Astrocyte of the spinal cord (primary cell): ENCODE measurements at regions not wholly inside any gene's neighbourhood (a gene's known extent, or its start where the extent isn't known, plus 50 kb on each side); places are given as distances from the start of the nearest gene placed in this dataset.

ENCODE experiments used
- DNase-seq: peaks from one replicate; pipeline ENCODE4 v3.0.0; 2011; ENCODE audit warnings: low read depth, low spot score
- H3K4me3 ChIP-seq: 2 replicates; pipeline ENCODE4 v1.5.1; 2011; ENCODE audit warnings: low read depth, mild to moderate bottlenecking, low read length, moderate library complexity
- CTCF ChIP-seq: IDR thresholded peaks from 2 replicates; pipeline ENCODE4 v1.5.1; 2012; ENCODE audit warnings: low read depth, mild to moderate bottlenecking, low read length, inconsistent platforms
- in situ Hi-C: cut with HindIII; loops from 2 replicates; pipeline ENCODE4 v1.10.0; 2017; ENCODE audit warnings: low sequenced_read_pairs

DNA sequence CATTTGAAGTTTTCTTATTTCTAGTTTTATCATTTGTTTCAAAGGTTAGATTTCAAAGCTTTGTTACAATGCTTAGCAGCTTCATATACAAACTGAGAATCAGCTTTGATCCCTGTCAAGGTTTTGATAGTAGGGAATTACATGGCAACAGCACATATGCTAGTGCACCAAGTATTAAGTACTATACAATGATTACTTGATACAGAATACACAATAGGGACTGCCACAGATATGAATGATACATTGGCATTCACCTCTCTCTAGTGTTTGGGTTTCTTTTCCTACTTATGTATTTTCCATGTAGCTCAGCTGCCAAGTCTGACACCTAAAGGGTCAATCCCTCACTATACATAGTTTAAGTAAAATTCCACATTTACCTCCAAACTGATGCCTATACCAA, 344.0 kb downstream of the FAT4 start:
- DNase-seq, result no peak
- in situ Hi-C loops, result no loop called here
- TF ChIP-seq CTCF, result no peak
- no peak overlapping the region for H3K4me3 ChIP-seq

GRCh38 chr4:125663896-125664767, 349.4 kb downstream of the FAT4 start:
- no peak overlapping the region for H3K4me3 ChIP-seq
- TF ChIP-seq CTCF, result no peak
- DNase-seq, result peak; percentile 32
- in situ Hi-C loops, result no loop called here

- in situ Hi-C loops, result no loop called here
- DNase-seq, result no peak
- no peak overlapping the region for H3K4me3 ChIP-seq
- TF ChIP-seq CTCF, result no peak
These were observed 351.9 kb downstream of the FAT4 start for GRCh38 chr4:125666635-125667034.

GRCh38 chr4:125676156-125676555, 361.4 kb downstream of the FAT4 start:
- DNase-seq, result no peak
- H3K4me3 ChIP-seq, result no peak overlapping the region
- TF ChIP-seq CTCF, result no peak
- in situ Hi-C loops, result no loop called here

DNA sequence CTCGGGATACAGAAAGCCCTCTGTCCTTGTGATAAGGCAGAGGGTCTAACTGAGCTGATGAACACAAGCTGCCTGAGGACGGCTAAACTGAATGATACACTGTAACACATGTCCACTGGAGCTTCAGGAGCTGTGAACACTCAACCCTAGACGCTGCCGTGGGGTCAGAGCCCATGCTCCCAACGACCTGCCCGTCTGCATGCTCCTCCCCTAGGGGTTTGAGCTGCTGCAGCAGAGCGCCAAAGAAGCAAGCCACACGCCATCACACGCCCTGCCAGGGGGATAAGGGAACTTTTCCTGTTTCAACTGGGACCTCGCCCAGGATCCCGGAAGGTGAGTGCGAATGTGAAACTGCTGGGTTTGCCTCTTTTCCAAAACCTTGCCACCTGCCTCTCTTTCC, 361.8 kb downstream of the FAT4 start:
- no peak overlapping the region for H3K4me3 ChIP-seq
- TF ChIP-seq CTCF, result no peak
- in situ Hi-C loops, result no loop called here
- DNase-seq, result no peak

GRCh38 chr4:125677665-125678307, 363.0 kb downstream of the FAT4 start:
- in situ Hi-C loops, result no loop called here
- TF ChIP-seq CTCF, result no peak
- DNase-seq, result no peak
- H3K4me3 ChIP-seq, result no peak overlapping the region
